DOHH2 (cell line): ENCODE measurements at regions not wholly inside any gene's neighbourhood (a gene's known extent, or its start where the extent isn't known, plus 50 kb on each side); places are given as distances from the start of the nearest gene placed in this dataset.

Experiments used
- CTCF ChIP-seq: fragments of 200-600 bp; sonication (generic); IDR thresholded peaks from one replicate; pipeline ENCODE4 v1.5.1; 2014; ENCODE audit warnings: antibody characterized with exemption, mild to moderate bottlenecking, low read depth, low read length; ENCODE audit not compliant: poor library complexity, severe bottlenecking
- EZH2phosphoT487 ChIP-seq: fragments of 200-600 bp; sonication (generic); IDR thresholded peaks from 2 replicates; pipeline ENCODE4 v1.6.1; 2017; ENCODE audit warnings: borderline replicate concordance, mild to moderate bottlenecking, antibody characterized with exemption, low read length, moderate library complexity, mixed read lengths

DNA sequence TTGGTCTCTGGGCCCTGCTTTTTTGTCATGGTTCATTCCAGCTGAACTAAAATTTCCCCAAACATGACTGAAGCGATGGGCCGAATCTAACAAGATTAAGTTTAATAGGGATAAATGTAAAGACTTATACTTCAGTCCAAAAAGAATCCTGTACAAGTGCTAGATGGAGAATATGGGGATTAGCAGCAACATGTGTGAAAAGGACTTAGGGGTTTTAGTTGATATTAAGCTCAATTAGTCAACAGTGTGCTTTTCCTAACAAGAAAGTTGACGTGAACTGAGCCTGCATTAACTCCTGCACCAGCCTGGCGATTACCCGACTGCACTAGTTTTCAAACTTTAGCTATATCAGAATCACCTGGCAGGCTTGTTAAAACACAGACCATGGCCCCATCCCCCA lies 61.0 kb upstream of the BBX start:
- no peak for TF ChIP-seq CTCF
- TF ChIP-seq EZH2phosphoT487: no peak
